HG03469 (cell line): ENCODE measurements at regions not wholly inside any gene's neighbourhood (a gene's known extent, or its start where the extent isn't known, plus 50 kb on each side); places are given as distances from the start of the nearest gene placed in this dataset.

ENCODE experiments used
- ATAC-seq: cut with Tn5 transposase; IDR thresholded peaks from one replicate; pipeline ENCODE4 v1.9.1; 2021; ENCODE audit warnings: mild to moderate bottlenecking, moderate library complexity, moderate number of reproducible peaks; ENCODE audit not compliant: unreplicated experiment

DNA sequence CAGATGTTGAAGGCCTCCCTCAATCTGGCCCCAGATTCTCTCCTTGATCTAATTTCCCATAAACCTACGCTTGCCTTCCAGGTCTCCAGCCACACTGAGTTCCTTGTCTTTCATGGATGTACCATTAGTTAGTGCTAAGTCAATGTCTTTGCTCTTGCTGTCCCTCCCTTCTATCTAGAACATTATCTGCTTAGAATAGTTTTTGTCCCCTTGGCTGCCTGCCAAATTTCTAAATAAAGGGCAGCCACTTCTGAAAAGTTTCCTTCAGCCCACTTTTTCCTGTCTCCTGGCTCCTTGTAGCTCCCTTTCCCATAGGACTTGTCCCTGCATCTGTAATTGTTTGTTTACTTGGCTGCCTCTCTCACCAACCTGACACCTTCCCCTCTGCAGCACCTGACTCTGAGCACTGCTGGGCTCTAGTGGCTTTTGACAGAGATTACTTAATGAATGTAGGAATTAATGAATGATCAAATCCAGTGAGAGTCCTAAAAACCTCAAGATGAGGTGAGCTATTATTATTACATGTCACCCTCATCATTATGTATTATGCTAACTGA is 58.3 kb downstream of the CXCL12 start:
- no peak for ATAC-seq

- no peak for ATAC-seq
Observed at GRCh38 chr10:44325596-44326307, 59.1 kb downstream of the CXCL12 start.

GRCh38 chr10:44325157-44325556 is 59.7 kb downstream of the CXCL12 start:
- ATAC-seq, result no peak

GRCh38 chr10:44323838-44324237 is 61.1 kb downstream of the CXCL12 start:
- ATAC-seq, result no peak

DNA sequence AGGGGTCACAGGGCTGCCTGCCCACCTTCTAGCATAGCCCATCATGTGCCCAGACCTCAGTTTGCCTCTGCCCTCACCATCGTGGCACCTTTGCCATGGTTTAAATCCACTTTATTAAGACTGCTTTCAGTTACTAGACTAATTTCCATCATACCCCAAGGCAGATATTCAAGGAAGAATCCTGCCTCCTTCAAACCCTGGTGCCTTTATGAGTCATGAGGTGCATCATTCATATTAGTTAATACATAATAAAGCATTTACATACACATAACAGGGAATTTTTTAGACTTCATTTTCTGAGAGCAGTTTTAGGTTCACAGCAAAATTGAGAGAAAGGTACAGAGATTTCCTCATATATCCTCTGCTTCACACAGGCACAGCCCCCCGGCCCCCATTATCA is 62.8 kb downstream of the CXCL12 start:
- no peak for ATAC-seq

GRCh38 chr10:44320756-44321155 is 64.1 kb downstream of the CXCL12 start:
- ATAC-seq, result no peak

- ATAC-seq, result no peak
Observed at GRCh38 chr10:44317856-44318255, 67.0 kb downstream of the CXCL12 start.

GRCh38 chr10:44316922-44317215 is 68.0 kb downstream of the CXCL12 start:
- ATAC-seq, result no peak

DNA sequence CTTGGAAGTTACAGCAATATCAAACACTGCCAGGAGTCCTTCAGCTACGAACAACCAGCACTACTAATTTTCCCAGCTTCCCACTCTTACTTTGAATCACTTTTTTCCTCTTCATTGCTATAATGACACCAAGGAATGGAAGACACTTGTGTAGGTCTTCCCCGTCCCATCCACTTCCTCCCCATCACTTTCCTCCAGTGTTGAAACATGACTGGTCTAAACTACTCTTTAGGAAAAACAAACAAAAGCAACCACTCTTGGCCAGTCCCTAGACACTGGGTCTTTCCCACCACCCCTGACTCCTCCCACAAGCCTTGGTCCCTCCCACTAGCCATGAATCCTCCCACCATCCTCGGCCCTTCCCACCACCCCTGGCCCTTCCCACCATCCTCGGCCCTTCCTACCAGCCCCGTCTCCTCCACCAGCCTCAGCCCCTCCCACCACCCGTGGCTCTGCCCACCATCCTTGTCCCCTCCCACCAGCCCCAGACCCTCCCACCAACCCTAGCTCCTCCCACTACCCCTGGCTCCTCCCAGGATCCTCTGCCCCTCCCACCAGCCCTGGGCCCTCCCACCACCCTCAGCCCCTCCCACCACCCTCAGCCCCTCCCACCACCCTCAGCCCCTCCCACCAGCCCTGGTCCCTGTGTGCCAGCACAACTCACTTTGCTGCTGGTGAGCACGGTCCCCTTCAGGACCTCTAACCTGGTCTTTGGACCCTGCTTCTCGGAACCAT is 68.5 kb downstream of the CXCL12 start:
- ATAC-seq, result no peak

DNA sequence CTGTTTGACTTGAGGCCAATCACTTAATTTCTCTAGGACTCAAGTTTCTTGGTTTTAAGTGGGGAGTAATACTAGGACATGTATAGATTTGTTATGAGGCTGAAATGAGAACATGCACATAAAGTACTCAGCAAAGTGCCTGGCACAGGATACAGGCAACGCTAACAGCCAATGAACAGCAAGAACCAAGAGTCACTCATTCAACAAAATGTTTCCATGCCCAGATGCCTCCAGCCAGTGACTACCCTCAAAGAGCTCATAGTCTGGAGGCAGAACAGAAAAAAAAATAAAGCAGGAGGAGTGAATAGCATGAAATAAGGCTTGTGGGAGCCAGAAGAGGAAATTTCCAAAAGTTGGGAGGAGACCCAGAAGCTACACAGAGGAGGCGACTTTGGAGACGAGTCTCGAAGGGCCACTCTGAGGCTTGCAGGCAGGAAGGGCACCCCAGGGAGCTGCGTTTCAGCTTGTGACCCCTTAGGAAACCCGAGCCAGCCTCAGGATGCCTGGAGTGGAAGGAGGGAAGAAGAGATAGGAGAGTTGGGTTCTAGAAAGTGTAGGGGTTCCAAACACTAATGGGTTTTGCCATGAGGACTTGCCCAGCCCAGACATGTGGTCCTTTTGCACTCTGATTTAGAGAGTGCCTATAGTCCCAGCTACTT is 70.0 kb downstream of the CXCL12 start:
- ATAC-seq, result no peak

DNA sequence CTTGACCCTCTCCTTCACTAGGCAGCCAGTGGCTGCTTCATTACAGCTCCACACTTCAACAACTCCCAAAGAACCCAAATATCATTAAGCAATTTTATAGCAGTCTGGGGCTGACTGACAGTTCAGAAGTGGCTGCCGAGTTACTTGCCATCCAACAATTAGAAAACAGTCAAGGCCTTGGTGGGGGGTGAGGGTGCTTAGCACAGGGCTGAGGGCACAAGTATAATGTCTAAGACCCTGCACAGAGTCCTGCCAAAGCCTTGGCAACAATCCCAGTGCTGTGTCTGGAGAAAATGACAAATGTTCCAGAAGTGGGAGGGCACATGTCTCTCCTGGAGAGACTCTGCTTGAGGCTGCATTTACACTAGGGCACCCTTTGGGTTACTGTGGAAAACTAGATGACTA is 71.1 kb downstream of the CXCL12 start:
- ATAC-seq, result no peak

- ATAC-seq, result no peak
Observed at GRCh38 chr10:44312401-44312800, 72.5 kb downstream of the CXCL12 start.

DNA sequence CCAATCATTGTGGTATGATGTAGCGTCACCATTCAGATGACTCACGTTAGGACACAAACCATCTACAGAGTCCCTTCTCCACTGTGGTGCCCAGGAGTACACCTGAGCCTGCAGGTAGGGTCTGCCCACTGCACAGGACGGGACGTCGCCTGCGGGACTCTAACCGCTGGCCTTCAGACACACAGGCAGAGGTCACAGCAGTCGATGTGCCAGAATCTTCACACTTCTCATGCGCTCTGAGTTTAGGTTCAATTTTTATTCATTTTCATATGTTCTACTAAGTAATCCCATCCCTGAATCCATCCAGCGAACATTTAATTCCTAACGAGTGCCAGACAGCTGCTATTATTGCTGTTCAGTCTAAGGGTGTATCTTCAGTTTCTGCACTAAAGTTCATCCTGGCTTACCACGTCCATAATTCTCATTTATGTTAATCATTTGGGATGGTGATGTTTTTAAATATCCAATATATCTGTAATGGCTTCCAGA is 73.3 kb downstream of the CXCL12 start:
- ATAC-seq, result no peak

GRCh38 chr10:44310762-44311562 is 73.9 kb downstream of the CXCL12 start:
- peak; percentile 68 for ATAC-seq

DNA sequence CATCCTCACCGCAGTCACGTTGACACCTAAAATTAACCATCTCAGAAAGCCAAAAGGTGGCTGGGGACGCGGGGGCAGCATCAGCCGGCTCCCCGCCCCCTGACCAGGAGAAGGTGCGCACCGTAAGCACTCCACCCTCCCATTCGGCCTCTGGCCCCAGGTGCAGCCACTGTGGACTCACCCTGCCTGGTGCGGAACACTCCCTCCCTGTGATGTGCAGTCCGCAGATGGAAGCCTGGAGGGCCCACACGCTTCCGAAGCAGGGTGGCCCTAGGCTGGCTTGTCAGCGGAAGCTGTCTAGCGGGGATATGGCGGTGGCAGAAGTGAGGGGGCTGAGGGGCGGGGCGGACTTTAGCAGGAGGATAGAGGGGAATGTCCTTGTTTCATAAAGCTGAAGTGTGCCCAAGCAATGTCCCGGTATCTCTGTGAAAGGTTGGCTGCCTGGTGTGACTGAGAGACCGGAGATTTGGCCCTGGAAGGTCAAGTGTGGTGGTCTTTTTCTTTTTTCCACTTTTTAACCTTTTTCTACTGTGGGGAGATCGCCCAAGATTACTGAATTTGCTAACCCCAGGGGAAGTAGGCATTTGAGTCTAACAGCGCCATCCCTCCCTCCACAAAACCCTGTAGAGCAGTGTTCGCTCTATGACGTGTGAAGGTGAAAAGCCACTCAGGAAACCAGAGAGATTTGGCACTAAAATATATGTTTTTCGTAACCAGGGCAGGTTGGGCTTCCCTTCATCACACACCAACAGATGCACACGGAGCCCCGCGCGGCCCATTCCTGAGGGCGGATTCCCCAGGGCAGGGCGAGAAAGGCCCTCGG is 74.7 kb downstream of the CXCL12 start:
- no peak for ATAC-seq

DNA sequence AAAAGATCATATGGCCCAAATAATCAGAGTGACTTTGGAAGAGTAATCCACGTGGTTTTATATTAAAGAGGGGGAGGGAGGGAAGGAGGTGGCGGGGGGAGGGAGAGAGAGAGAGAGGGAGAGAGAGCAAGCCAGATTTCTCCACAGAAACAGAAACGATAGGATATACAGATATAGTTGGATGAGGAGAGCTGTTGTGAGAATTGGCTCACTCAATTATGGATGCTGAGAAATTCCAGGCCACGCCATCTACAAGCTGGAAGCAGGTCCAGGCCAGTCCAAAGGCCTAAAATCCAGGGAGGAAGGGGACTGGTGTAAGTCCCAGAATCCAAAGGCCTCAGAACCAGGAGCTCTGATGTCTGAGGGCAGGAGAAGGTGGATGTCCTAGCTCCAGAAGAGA is 75.5 kb downstream of the CXCL12 start:
- ATAC-seq, result no peak

DNA sequence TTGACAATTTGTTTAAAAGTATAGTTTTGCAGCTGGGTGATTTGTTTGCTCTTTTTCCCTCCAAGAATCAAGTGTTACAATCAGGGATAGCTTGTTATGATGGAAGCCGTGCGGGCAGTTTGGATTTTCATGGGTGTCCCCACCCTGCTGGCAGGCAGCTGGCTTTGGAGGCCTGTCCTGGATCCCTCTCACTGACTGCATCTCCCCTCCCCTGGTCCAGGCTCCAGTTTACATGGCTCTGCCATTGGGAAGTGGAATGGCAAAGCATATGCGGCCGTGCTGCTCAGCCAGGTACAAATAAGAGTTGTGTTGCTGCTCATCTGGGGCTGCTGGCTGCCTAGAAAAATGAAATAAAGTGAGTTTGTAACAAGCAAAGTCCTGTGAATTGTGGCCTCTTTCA is 76.0 kb downstream of the CXCL12 start:
- no peak for ATAC-seq

GRCh38 chr10:44307691-44308090 is 77.2 kb downstream of the CXCL12 start:
- no peak for ATAC-seq

DNA sequence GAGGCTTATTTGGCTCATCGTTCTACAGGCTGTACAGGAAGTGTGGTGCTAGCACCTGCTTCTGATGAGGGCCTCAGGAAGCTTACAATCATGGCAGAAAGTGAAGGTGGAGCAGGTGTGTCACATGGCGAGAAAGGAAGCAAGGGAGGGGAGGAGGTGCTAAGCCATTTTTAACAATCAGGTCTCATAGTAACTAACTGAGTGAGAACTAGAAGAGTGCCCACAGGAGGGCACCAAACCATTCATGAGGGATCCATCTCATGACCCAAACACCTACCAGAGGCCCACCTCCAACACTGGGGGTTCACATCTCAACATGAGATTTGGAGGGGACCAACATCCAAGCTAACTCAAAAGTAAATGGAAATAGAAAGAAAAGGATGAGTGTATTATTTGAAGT is 78.1 kb downstream of the CXCL12 start:
- no peak for ATAC-seq

DNA sequence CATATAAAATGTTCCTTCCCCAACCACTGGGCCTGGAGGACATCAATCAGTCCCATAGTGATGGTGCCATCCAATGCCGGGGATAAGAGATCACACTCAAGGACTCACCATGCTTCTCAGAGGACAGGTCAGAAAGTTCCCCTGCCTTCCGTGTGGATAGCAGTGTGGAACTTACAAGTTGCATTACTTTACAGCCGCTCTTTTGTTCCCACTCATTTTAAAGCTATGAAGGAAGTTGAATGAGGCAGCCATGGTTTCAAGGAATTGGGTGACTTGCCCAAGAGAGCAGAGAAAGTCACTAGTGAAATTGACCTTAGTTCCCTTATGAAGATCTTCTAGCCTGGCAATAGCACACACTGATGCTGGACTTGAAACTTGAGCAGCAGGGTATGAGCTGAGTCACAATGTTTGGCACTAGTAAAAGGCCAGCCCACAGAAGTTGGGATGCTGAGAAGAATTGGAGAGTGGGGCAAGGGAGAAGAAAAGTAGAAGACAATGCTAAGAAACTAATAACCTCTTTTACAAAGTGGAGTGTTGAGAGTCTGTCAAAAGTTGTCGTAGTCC is 78.7 kb downstream of the CXCL12 start:
- ATAC-seq, result no peak
